Mesenchymal stem cell (in vitro differentiated cells and primary cell): ENCODE measurements at regions not wholly inside any gene's neighbourhood (a gene's known extent, or its start where the extent isn't known, plus 50 kb on each side); places are given as distances from the start of the nearest gene placed in this dataset.
"Not testable (repeated sequence)": the region's sequence is repeated elsewhere in the genome, so short reads cannot be mapped to it uniquely, and the experiment has no call there.

Source experiments
- DNase-seq: peaks from one replicate; pipeline ENCODE4 v3.0.0-alpha.2; 2013
- H2AFZ ChIP-seq: one replicate; pipeline ENCODE4 v1.6.1; 2013; ENCODE audit warnings: low read depth, mild to moderate bottlenecking, control low read depth, inconsistent platforms, low read length, moderate library complexity
- H2AK5ac ChIP-seq: 2 replicates; pipeline ENCODE4 v1.6.1; 2013; ENCODE audit warnings: low read length, moderate library complexity, mild to moderate bottlenecking, inconsistent platforms; ENCODE audit not compliant: severe bottlenecking
- H2BK120ac ChIP-seq: one replicate; pipeline ENCODE4 v1.6.1; 2013; ENCODE audit warnings: low read depth, mild to moderate bottlenecking, inconsistent platforms, low read length, moderate library complexity
- H2BK12ac ChIP-seq, 2 experiments: one replicate each; pipeline ENCODE4 v1.6.1; 2013; ENCODE audit warnings: inconsistent platforms in 2 of 2, low read length in 2 of 2, mild to moderate bottlenecking in 2 of 2, moderate library complexity in 2 of 2, control low read depth in 1 of 2
- H2BK15ac ChIP-seq: one replicate; pipeline ENCODE4 v1.6.1; 2013; ENCODE audit warnings: mild to moderate bottlenecking, low read depth, inconsistent platforms; ENCODE audit not compliant: poor library complexity, severe bottlenecking
- H2BK5ac ChIP-seq: 2 replicates; pipeline ENCODE4 v1.6.1; 2013; ENCODE audit warnings: low read depth, mild to moderate bottlenecking, low read length, control low read depth, inconsistent platforms; ENCODE audit not compliant: poor library complexity, severe bottlenecking
- H3K14ac ChIP-seq, 2 experiments: one replicate each; pipeline ENCODE4 v1.6.1; 2013; ENCODE audit warnings: inconsistent platforms in 2 of 2, low read length in 2 of 2, control low read depth in 1 of 2, mild to moderate bottlenecking in 1 of 2, moderate library complexity in 1 of 2
- H3K18ac ChIP-seq, 2 experiments: one replicate each; pipeline ENCODE4 v1.6.1; 2013; ENCODE audit warnings: inconsistent platforms in 2 of 2, low read length in 2 of 2, control low read depth in 1 of 2, low read depth in 1 of 2, mild to moderate bottlenecking in 1 of 2
- H3K23ac ChIP-seq, 2 experiments: one replicate each; pipeline ENCODE4 v1.6.1; 2013; ENCODE audit warnings: inconsistent platforms in 2 of 2, low read length in 2 of 2, mild to moderate bottlenecking in 2 of 2, moderate library complexity in 2 of 2, control low read depth in 1 of 2
- H3K27ac ChIP-seq: 2 replicates; pipeline ENCODE4 v1.5.1; 2013; ENCODE audit warnings: mild to moderate bottlenecking, moderate library complexity, low read length, control low read depth, inconsistent platforms; ENCODE audit not compliant: poor library complexity, severe bottlenecking
- H3K27me3 ChIP-seq, 2 experiments: 2 replicates each; pipeline versions ENCODE4 v1.6.1 to v1.7.0; 2013; ENCODE audit warnings: low read length in 2 of 2, mild to moderate bottlenecking in 2 of 2, moderate library complexity in 2 of 2, control low read depth in 1 of 2, inconsistent platforms in 1 of 2; ENCODE audit not compliant: control insufficient read depth in 1 of 2, insufficient read depth in 1 of 2
- H3K36me3 ChIP-seq, 2 experiments: 2 replicates each; pipeline versions ENCODE4 v1.6.1 to v1.7.0; 2013; ENCODE audit warnings: low read length in 2 of 2, control low read depth in 1 of 2, inconsistent platforms in 1 of 2, low read depth in 1 of 2, mild to moderate bottlenecking in 1 of 2; ENCODE audit not compliant: insufficient read depth in 2 of 2, control insufficient read depth in 1 of 2
- H3K4ac ChIP-seq, 2 experiments: one replicate each; pipeline ENCODE4 v1.6.1; 2013; ENCODE audit warnings: inconsistent platforms in 2 of 2, low read length in 2 of 2, mild to moderate bottlenecking in 2 of 2, moderate library complexity in 2 of 2, control low read depth in 1 of 2, low read depth in 1 of 2
- H3K4me1 ChIP-seq: 2 replicates; pipeline ENCODE4 v1.6.1; 2013; ENCODE audit warnings: low read depth, low read length, control low read depth; ENCODE audit not compliant: control insufficient read depth, insufficient read depth
- H3K4me2 ChIP-seq: 2 replicates; pipeline ENCODE4 v1.6.1; 2013; ENCODE audit warnings: low read length, mild to moderate bottlenecking, inconsistent platforms; ENCODE audit not compliant: poor library complexity, severe bottlenecking
- H3K4me3 ChIP-seq, 2 experiments: 2 replicates each; pipeline versions ENCODE4 v1.5.1 to v1.7.0; 2013; ENCODE audit warnings: low read length in 2 of 2, mild to moderate bottlenecking in 2 of 2, control low read depth in 1 of 2, low read depth in 1 of 2; ENCODE audit not compliant: insufficient read depth in 1 of 2
- H3K79me1 ChIP-seq: replicated peaks from 2 replicates; pipeline ENCODE4 v1.6.1; 2013; ENCODE audit warnings: mild to moderate bottlenecking, control low read depth, low read length, inconsistent platforms; ENCODE audit not compliant: poor library complexity, severe bottlenecking
- H3K9ac ChIP-seq: 2 replicates; pipeline ENCODE4 v1.7.0; 2013; ENCODE audit warnings: mild to moderate bottlenecking, low read length, moderate library complexity
- H3K9me3 ChIP-seq: 2 replicates; pipeline ENCODE4 v1.7.0; 2013; ENCODE audit warnings: mild to moderate bottlenecking, low read length; ENCODE audit not compliant: control insufficient read depth
- H4K8ac ChIP-seq: one replicate; pipeline ENCODE4 v1.6.1; 2013; ENCODE audit warnings: inconsistent platforms, mild to moderate bottlenecking, low read length, moderate library complexity
- H4K91ac ChIP-seq: one replicate; pipeline ENCODE4 v1.6.1; 2013; ENCODE audit warnings: mild to moderate bottlenecking, low read length, inconsistent platforms
- WGBS: methylation state at CpG from one replicate; pipeline ENCODE4 v1.1.7; 2013; ENCODE audit warnings: mixed read lengths; 5-methylcytosine and 5-hydroxymethylcytosine counted together

GRCh38 chr14:66268802-66269334 lies 217.3 kb upstream of the CCDC196 start:
- no peak overlapping the region for H3K27ac ChIP-seq
- H2BK15ac ChIP-seq, result no peak overlapping the region
- no peak overlapping the region for H3K4me2 ChIP-seq
- H3K36me3 ChIP-seq, result no peaks in the 10 kb centered on the region
- no peak overlapping the region for H2BK5ac ChIP-seq
- H4K8ac ChIP-seq, result no peak overlapping the region
- H2AK5ac ChIP-seq, result no peak overlapping the region
- H3K9me3 ChIP-seq, result peaks cover 4% of the 10 kb centered on the region
- WGBS, result 100% methylated on average over 1 of the region's 1 CpG
- H3K27me3 ChIP-seq, result no peaks in the 10 kb centered on the region
- H2AFZ ChIP-seq, result no peak overlapping the region
- no peak overlapping the region for H4K91ac ChIP-seq
- no peak overlapping the region for H2BK120ac ChIP-seq
- H3K4me1 ChIP-seq, result no peaks in the 10 kb centered on the region
- no peak overlapping the region for H3K18ac ChIP-seq
- H3K23ac ChIP-seq, result no peak overlapping the region
- H2BK12ac ChIP-seq, result no peak overlapping the region
- no peak for DNase-seq
- H3K14ac ChIP-seq, result no peak overlapping the region
- no peak overlapping the region for H3K9ac ChIP-seq
- H3K4me3 ChIP-seq, result no peak overlapping the region
- no peaks in the 10 kb centered on the region for H3K79me1 ChIP-seq
- H3K4ac ChIP-seq, result no peak overlapping the region

DNA sequence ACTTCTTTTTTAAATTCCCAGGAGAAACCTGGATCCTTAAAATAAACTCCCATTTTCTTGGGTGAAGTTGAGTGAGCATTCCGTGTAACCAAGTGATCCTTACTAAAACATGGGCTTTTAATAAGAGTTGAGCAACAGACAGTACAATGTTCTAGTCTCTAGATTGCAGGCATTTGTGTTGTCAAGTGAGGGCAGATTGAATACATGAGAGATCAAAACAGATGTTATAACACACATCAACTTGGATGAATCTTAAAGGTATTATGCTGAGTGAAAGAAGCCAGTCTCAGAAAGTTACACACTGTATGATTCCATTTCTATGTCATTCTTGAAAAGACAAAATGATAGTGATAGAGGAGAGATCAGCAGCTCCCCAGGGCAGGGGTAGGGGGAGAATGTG lies 213.9 kb upstream of the CCDC196 start:
- DNase-seq, result no peak
- no peaks in the 10 kb centered on the region for H3K9me3 ChIP-seq
- H3K4me1 ChIP-seq, result no peaks in the 10 kb centered on the region
- H2AK5ac ChIP-seq, result no peak overlapping the region
- H3K27me3 ChIP-seq, result no peaks in the 10 kb centered on the region
- H2BK12ac ChIP-seq, result no peak overlapping the region
- no peak overlapping the region for H4K8ac ChIP-seq
- H3K27ac ChIP-seq, result no peak overlapping the region
- H2AFZ ChIP-seq, result no peak overlapping the region
- H3K23ac ChIP-seq, result no peak overlapping the region
- H3K18ac ChIP-seq, result no peak overlapping the region
- H4K91ac ChIP-seq, result no peak overlapping the region
- H2BK15ac ChIP-seq, result no peak overlapping the region
- no peak overlapping the region for H3K4me3 ChIP-seq
- H3K9ac ChIP-seq, result no peak overlapping the region
- H3K4me2 ChIP-seq, result no peak overlapping the region
- WGBS, result 100% methylated on average over 1 of the region's 1 CpG
- no peak overlapping the region for H2BK120ac ChIP-seq
- H3K36me3 ChIP-seq, result no peaks in the 10 kb centered on the region
- H3K79me1 ChIP-seq, result no peaks in the 10 kb centered on the region
- H3K14ac ChIP-seq, result no peak overlapping the region
- H2BK5ac ChIP-seq, result no peak overlapping the region
- H3K4ac ChIP-seq, result no peak overlapping the region

DNA sequence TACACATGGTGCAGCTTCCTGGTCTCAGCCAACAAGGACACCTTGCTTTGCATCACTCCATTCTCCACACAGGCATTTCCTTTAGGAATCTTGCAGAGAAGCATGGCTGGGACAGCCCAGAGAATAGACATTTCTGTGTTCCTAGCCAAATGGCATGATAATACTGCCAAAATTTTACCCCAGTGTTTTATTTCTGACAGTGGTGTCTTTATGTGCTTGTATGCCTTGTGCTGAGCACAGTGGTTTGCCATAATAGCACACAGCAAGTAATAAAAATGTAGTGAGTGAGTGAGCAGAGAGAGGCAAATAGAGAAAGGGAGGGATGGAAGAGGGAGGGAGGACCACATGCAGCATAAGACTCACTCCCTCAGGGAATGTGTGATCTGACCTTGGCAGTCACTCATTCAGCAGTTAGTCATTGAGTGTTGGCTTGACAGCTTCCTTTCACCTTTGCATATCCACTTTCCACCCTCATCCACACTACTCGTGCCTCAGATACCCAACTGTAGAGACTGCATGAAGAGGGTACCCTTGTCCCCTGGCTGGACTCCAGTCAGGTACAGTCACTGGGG lies 212.8 kb upstream of the CCDC196 start:
- H3K9me3 ChIP-seq, result no peaks in the 10 kb centered on the region
- no peak overlapping the region for H3K18ac ChIP-seq
- H3K4me3 ChIP-seq, result no peak overlapping the region
- no peak overlapping the region for H3K4ac ChIP-seq
- no peak overlapping the region for H4K91ac ChIP-seq
- no peak overlapping the region for H2BK5ac ChIP-seq
- no peak overlapping the region for H3K14ac ChIP-seq
- DNase-seq, result no peak
- no peak overlapping the region for H2AK5ac ChIP-seq
- H2AFZ ChIP-seq, result no peak overlapping the region
- no peak overlapping the region for H3K23ac ChIP-seq
- H2BK12ac ChIP-seq, result no peak overlapping the region
- no peak overlapping the region for H2BK120ac ChIP-seq
- no peaks in the 10 kb centered on the region for H3K4me1 ChIP-seq
- 71% methylated on average over 1 of the region's 1 CpG for WGBS
- H3K79me1 ChIP-seq, result no peaks in the 10 kb centered on the region
- no peak overlapping the region for H3K9ac ChIP-seq
- H4K8ac ChIP-seq, result no peak overlapping the region
- H3K27ac ChIP-seq, result no peak overlapping the region
- H3K36me3 ChIP-seq, result no peaks in the 10 kb centered on the region
- no peak overlapping the region for H3K4me2 ChIP-seq
- H2BK15ac ChIP-seq, result no peak overlapping the region
- H3K27me3 ChIP-seq, result no peaks in the 10 kb centered on the region

GRCh38 chr14:66278418-66278817 lies 207.8 kb upstream of the CCDC196 start:
- not testable (repeated sequence) for H2AK5ac ChIP-seq, H2BK12ac ChIP-seq, H3K4me3 ChIP-seq, H3K79me1 ChIP-seq, H2AFZ ChIP-seq, H4K91ac ChIP-seq, DNase-seq, H3K9ac ChIP-seq, H3K36me3 ChIP-seq, H3K4me2 ChIP-seq, H3K27me3 ChIP-seq, H3K23ac ChIP-seq, H3K14ac ChIP-seq, H2BK15ac ChIP-seq, H3K18ac ChIP-seq, H2BK5ac ChIP-seq, H3K27ac ChIP-seq, H3K4ac ChIP-seq, H2BK120ac ChIP-seq, H3K4me1 ChIP-seq, H4K8ac ChIP-seq, H3K9me3 ChIP-seq
- 89% methylated on average over 2 of the region's 3 CpGs for WGBS
